A673 (cell line): ENCODE measurements at regions not wholly inside any gene's neighbourhood (a gene's known extent, or its start where the extent isn't known, plus 50 kb on each side); places are given as distances from the start of the nearest gene placed in this dataset.

ENCODE experiments used
- BruUV-seq: library from RNA; stranded (reverse); fragments of 400-500 nt; replicated peaks from 2 replicates; lab custom pipeline; 2021; lab: Mats Ljungman, UMichigan
- CTCF ChIA-PET: fragments of 300-600 bp; sonication (Branson Sonifier 250); formaldehyde crosslinking; loops from one replicate; lab custom pipeline; 2022; ENCODE audit warnings: antibody characterized with exemption; lab: Charles Lee
- POLR2A ChIA-PET: fragments of 300-600 bp; sonication (Branson Sonifier 250); formaldehyde crosslinking; loops from one replicate; lab custom pipeline; 2022; ENCODE audit warnings: antibody characterized with exemption; ENCODE audit not compliant: low non-redundant PET; lab: Charles Lee
- DNase-seq: peaks from one replicate; pipeline ENCODE4 v3.0.0-alpha.2; 2015; ENCODE audit warnings: low spot score
- H3K27ac ChIP-seq: fragments of 200-600 bp; sonication (generic); 2 replicates; pipeline ENCODE4 v1.5.1; 2016; ENCODE audit warnings: mixed run types, low read depth, mild to moderate bottlenecking, mixed read lengths, antibody characterized with exemption, low read length; ENCODE audit not compliant: poor library complexity, severe bottlenecking
- H3K27me3 ChIP-seq: fragments of 200-600 bp; sonication (generic); replicated peaks from 2 replicates; pipeline ENCODE4 v1.6.1; 2017; ENCODE audit warnings: mixed run types, low read depth, mild to moderate bottlenecking, mixed read lengths, antibody characterized with exemption, low read length; ENCODE audit not compliant: insufficient read depth, poor library complexity
- H3K36me3 ChIP-seq: fragments of 200-600 bp; sonication (generic); 2 replicates; pipeline ENCODE4 v1.6.1; 2016; ENCODE audit warnings: mixed run types, mild to moderate bottlenecking, mixed read lengths, antibody characterized with exemption, low read length; ENCODE audit not compliant: insufficient read depth, poor library complexity, severe bottlenecking
- H3K4me1 ChIP-seq: fragments of 200-600 bp; sonication (generic); 2 replicates; pipeline ENCODE4 v1.6.1; 2017; ENCODE audit warnings: mixed run types, mild to moderate bottlenecking, mixed read lengths, antibody characterized with exemption, low read length; ENCODE audit not compliant: insufficient read depth, poor library complexity, severe bottlenecking
- H3K4me3 ChIP-seq: fragments of 200-600 bp; sonication (generic); 2 replicates; pipeline ENCODE4 v1.5.1; 2016; ENCODE audit warnings: low read depth, mixed run types, mild to moderate bottlenecking, mixed read lengths, low read length; ENCODE audit not compliant: poor library complexity, severe bottlenecking
- H3K9me3 ChIP-seq: fragments of 200-600 bp; sonication (generic); 2 replicates; pipeline ENCODE4 v1.6.1; 2016; ENCODE audit warnings: mixed run types, low read depth, mild to moderate bottlenecking, mixed read lengths, antibody characterized with exemption, low read length; ENCODE audit not compliant: poor library complexity, severe bottlenecking
- EZH2 ChIP-seq: fragments of 200-600 bp; sonication (generic); IDR thresholded peaks from 2 replicates; pipeline ENCODE4 v1.6.1; 2017; ENCODE audit warnings: borderline replicate concordance, low read depth, mild to moderate bottlenecking, mixed read lengths, antibody characterized with exemption, low read length; ENCODE audit not compliant: poor library complexity, severe bottlenecking
- intact Hi-C: fragments of 100-400 bp; cut with micrococcal nuclease; formaldehyde crosslinking; loops from one replicate; pipeline ENCODE4 v1.10.0; 2022; ENCODE audit not compliant: unreplicated experiment
- TF ChIP-seq, protein P1 (sequence below): fragments of 300-800, 200-600 bp; sonication (generic); conservative IDR thresholded peaks from 2 replicates; pipeline ENCODE4 v1.5.1; 2017; ENCODE audit warnings: low read depth, mild to moderate bottlenecking, antibody characterized with exemption, low read length, moderate library complexity, mixed read lengths

DNA sequence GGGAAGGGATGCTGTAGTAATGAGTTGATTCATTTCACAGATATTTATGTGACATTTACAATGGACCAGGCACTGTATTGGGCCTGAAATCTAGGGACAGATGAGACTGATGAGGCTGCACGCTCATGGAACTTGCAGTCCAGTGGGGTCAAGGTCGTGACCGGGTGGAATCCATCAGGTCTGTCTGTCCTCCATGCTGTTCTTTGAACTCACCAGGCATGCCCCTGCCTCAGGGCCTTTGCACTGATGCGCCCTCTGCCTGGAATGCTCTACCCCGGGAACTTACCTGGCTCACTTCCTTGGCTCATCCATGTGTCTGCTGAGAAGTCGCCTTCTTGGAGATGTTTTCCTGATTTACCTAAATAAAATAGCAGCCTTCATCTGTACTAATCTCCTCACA lies 200.1 kb downstream of the VRK1 start:
- H3K27ac ChIP-seq = no peak overlapping the region
- ChIA-PET CTCF (no interaction called here), POLR2A (no interaction called here)
- no peaks in the 10 kb centered on the region for H3K36me3 ChIP-seq
- H3K27me3 ChIP-seq = no peaks in the 10 kb centered on the region
- no peaks in the 10 kb centered on the region for H3K4me1 ChIP-seq
- no peaks in the 10 kb centered on the region for H3K9me3 ChIP-seq
- DNase-seq = no peak
- H3K4me3 ChIP-seq = no peak overlapping the region
- TF ChIP-seq, protein P1, sequence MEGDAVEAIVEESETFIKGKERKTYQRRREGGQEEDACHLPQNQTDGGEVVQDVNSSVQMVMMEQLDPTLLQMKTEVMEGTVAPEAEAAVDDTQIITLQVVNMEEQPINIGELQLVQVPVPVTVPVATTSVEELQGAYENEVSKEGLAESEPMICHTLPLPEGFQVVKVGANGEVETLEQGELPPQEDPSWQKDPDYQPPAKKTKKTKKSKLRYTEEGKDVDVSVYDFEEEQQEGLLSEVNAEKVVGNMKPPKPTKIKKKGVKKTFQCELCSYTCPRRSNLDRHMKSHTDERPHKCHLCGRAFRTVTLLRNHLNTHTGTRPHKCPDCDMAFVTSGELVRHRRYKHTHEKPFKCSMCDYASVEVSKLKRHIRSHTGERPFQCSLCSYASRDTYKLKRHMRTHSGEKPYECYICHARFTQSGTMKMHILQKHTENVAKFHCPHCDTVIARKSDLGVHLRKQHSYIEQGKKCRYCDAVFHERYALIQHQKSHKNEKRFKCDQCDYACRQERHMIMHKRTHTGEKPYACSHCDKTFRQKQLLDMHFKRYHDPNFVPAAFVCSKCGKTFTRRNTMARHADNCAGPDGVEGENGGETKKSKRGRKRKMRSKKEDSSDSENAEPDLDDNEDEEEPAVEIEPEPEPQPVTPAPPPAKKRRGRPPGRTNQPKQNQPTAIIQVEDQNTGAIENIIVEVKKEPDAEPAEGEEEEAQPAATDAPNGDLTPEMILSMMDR = no peak
- no peak for TF ChIP-seq EZH2
- no TSS peak for BruUV-seq
- intact Hi-C loops = no loop called here

DNA sequence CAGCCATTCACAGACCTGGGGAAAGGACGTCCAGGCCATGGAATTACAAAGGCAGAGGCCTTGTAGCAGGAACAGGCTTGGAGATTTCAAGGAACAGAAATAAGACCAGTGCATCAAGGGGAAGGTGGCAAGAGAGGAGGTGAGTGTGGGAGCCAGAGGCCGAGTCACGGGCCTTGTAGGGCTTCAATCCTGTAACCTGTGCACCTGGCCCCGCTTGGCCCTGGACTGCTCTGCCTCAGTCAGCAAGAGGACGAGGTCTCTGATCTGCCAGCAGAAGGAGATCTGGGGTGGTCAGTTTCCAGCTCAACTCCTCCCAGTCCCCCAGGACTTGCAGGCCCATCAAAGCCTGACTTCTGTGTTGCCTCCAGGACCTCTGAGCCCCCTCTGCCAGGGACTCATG lies 200.8 kb downstream of the VRK1 start:
- intact Hi-C loops = no loop called here
- CTCF ChIA-PET = no interaction called here
- no peaks in the 10 kb centered on the region for H3K9me3 ChIP-seq
- no peaks in the 10 kb centered on the region for H3K36me3 ChIP-seq
- no peak for DNase-seq
- no peak for TF ChIP-seq EZH2
- TF ChIP-seq, protein P1 = no peak
- no peak overlapping the region for H3K4me3 ChIP-seq
- H3K27ac ChIP-seq = no peak overlapping the region
- BruUV-seq = no TSS peak
- no peaks in the 10 kb centered on the region for H3K27me3 ChIP-seq
- POLR2A ChIA-PET = no interaction called here
- H3K4me1 ChIP-seq = no peaks in the 10 kb centered on the region

DNA sequence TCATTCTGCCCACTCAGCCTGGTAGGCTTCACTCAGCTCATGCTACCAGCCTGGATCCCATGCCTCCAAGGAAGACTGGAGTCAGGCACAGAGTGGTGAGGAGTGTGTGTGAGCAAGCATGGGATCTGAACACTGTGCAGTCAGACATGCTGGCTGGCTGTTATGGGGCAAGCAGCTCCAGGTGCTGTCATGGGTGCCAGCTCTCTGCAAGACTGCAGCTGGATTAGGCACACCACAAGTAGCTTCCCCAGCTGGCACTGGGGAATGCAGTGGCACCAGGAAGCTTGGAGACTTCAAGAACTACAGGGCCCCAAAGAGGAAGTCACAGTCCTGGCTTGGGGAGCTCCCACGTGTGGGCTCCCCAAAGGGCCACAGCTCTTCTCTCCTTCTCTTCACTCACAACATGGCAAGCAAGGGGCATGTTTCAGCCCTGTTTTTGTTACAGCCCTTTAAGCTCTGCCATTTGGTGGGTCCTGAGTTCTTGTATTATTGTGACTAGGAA lies 202.5 kb downstream of the VRK1 start:
- BruUV-seq = no TSS peak
- TF ChIP-seq, protein P1 = no peak
- TF ChIP-seq EZH2 = no peak
- CTCF ChIA-PET = no interaction called here
- no peaks in the 10 kb centered on the region for H3K27me3 ChIP-seq
- H3K27ac ChIP-seq = no peak overlapping the region
- no peaks in the 10 kb centered on the region for H3K36me3 ChIP-seq
- DNase-seq = no peak
- H3K4me3 ChIP-seq = no peak overlapping the region
- H3K9me3 ChIP-seq = no peaks in the 10 kb centered on the region
- POLR2A ChIA-PET = no interaction called here
- H3K4me1 ChIP-seq = no peaks in the 10 kb centered on the region
- intact Hi-C loops = no loop called here
